ENCODE measurements at regions not wholly inside any gene's neighbourhood (a gene's known extent, or its start where the extent isn't known, plus 50 kb on each side); places are given as distances from the start of the nearest gene placed in this dataset.

GRCh38 chr6:91094341-91094740 is 507.5 kb upstream of the MAP3K7 start:
- no peak overlapping the region for H3K4me3 ChIP-seq (ENCODE audit: low read depth, low read length)
- DNase-seq (ENCODE audit: low read depth) = no peak
- TF ChIP-seq CTCF (conservative IDR thresholded peaks at IDR 0.05; ENCODE audit: low read depth, low read length) = no peak

- no peak overlapping the region for H3K4me3 ChIP-seq (ENCODE audit: low read depth, low read length)
- DNase-seq (ENCODE audit: low read depth) = no peak
- no peak for TF ChIP-seq CTCF (conservative IDR thresholded peaks at IDR 0.05; ENCODE audit: low read depth, low read length)
These were observed 502.1 kb upstream of the MAP3K7 start for GRCh38 chr6:91088976-91089375.

GRCh38 chr6:91088515-91088914 is 501.6 kb upstream of the MAP3K7 start:
- no peak for TF ChIP-seq CTCF (conservative IDR thresholded peaks at IDR 0.05; ENCODE audit: low read depth, low read length)
- DNase-seq (ENCODE audit: low read depth) = no peak
- H3K4me3 ChIP-seq (ENCODE audit: low read depth, low read length) = no peak overlapping the region

- no peak for TF ChIP-seq CTCF (conservative IDR thresholded peaks at IDR 0.05; ENCODE audit: low read depth, low read length)
- no peak for DNase-seq (ENCODE audit: low read depth)
These were observed 501.0 kb upstream of the MAP3K7 start for GRCh38 chr6:91087908-91088307.

GRCh38 chr6:91083211-91083610 is 496.3 kb upstream of the MAP3K7 start:
- no peak for DNase-seq (ENCODE audit: low read depth)
- no peak for TF ChIP-seq CTCF (conservative IDR thresholded peaks at IDR 0.05; ENCODE audit: low read depth, low read length)

More at GRCh38 chr6:91087908-91088307, 501.0 kb upstream of the MAP3K7 start:
- no peak overlapping the region for H3K4me3 ChIP-seq (ENCODE audit: low read depth, low read length)

GRCh38 chr6:91082311-91082832 is 495.5 kb upstream of the MAP3K7 start:
- no peak overlapping the region for H3K4me3 ChIP-seq (ENCODE audit: low read depth, low read length)
- TF ChIP-seq CTCF (conservative IDR thresholded peaks at IDR 0.05; ENCODE audit: low read depth, low read length) = no peak
- DNase-seq (ENCODE audit: low read depth) = no peak

More at GRCh38 chr6:91083211-91083610, 496.3 kb upstream of the MAP3K7 start:
- H3K4me3 ChIP-seq (ENCODE audit: low read depth, low read length) = no peak overlapping the region

- DNase-seq (ENCODE audit: low read depth) = no peak
- H3K4me3 ChIP-seq (ENCODE audit: low read depth, low read length) = no peak overlapping the region
- TF ChIP-seq CTCF (conservative IDR thresholded peaks at IDR 0.05; ENCODE audit: low read depth, low read length) = peak; percentile 79
These were observed 494.7 kb upstream of the MAP3K7 start for GRCh38 chr6:91081452-91082067.

Measured in epithelial cell of proximal tubule (primary cell).